ENCODE measurements at regions not wholly inside any gene's neighbourhood (a gene's known extent, or its start where the extent isn't known, plus 50 kb on each side); places are given as distances from the start of the nearest gene placed in this dataset.

- Histone ChIP-seq H3K9me3 (ENCODE audit: control insufficient read depth in 1 of 2, insufficient read depth in 1 of 2, low read length in 2 of 2) (peaks cover 0 to 4% of the 10 kb centered on the region in 2 experiments), H3K27me3 (ENCODE audit: control insufficient read depth in 1 of 2, insufficient read depth in 2 of 2, low read length in 2 of 2) (no peaks in the 10 kb centered on the region), H3K36me3 (ENCODE audit: insufficient read depth, low read length) (no peaks in the 10 kb centered on the region), H3K4me1 (ENCODE audit: insufficient read depth, low read length) (no peaks in the 10 kb centered on the region), H3K4me3 (ENCODE audit: low read length) (no peak overlapping the region), H3K27ac (ENCODE audit: low read depth in 1 of 2, low read length in 2 of 2) (no peak overlapping the region)
- Mint-ChIP-seq H3K27me3 (no peaks in the 10 kb centered on the region), H3K9me3 (peaks cover 7% of the 10 kb centered on the region), H3K27ac (no peak overlapping the region), H3K4me3 (no peak overlapping the region), H3K4me1 (ENCODE audit: low read depth) (no peaks in the 10 kb centered on the region), H3K36me3 (ENCODE audit: low read depth) (no peaks in the 10 kb centered on the region)
- no peak for ATAC-seq (ENCODE audit: poor library complexity)
- ChIA-PET CTCF (no interaction called here), POLR2A (interaction anchor here (0.6 kb wide), 1 partner anchor 1614 kb away, joined by 3 read pairs; no protein-coding TSS in a partner anchor)
- no peak for DNase-seq
- intact Hi-C loops (cut with DNase I, micrococcal nuclease) = no loop called here
- no peak for TF ChIP-seq CTCF (IDR thresholded peaks at IDR 0.05)
Observed at GRCh38 chr13:65417953-65418352, 1812.2 kb downstream of the PCDH9 start.

- ChIA-PET CTCF (no interaction called here), POLR2A (no interaction called here)
- Mint-ChIP-seq H3K27ac (no peak overlapping the region), H3K9me3 (peaks cover 2% of the 10 kb centered on the region), H3K27me3 (no peaks in the 10 kb centered on the region), H3K4me3 (no peak overlapping the region), H3K36me3 (ENCODE audit: low read depth) (no peaks in the 10 kb centered on the region), H3K4me1 (ENCODE audit: low read depth) (no peaks in the 10 kb centered on the region)
- intact Hi-C loops (cut with DNase I, micrococcal nuclease) = no loop called here
- Histone ChIP-seq H3K27ac (ENCODE audit: low read depth in 1 of 2, low read length in 2 of 2) (no peak overlapping the region), H3K9me3 (ENCODE audit: control insufficient read depth in 1 of 2, insufficient read depth in 1 of 2, low read length in 2 of 2) (peaks cover 0 to 4% of the 10 kb centered on the region in 2 experiments), H3K4me3 (ENCODE audit: low read length) (no peak overlapping the region), H3K4me1 (ENCODE audit: insufficient read depth, low read length) (no peaks in the 10 kb centered on the region), H3K27me3 (ENCODE audit: control insufficient read depth in 1 of 2, insufficient read depth in 2 of 2, low read length in 2 of 2) (no peaks in the 10 kb centered on the region), H3K36me3 (ENCODE audit: insufficient read depth, low read length) (no peaks in the 10 kb centered on the region)
- no peak for ATAC-seq (ENCODE audit: poor library complexity)
- TF ChIP-seq CTCF (IDR thresholded peaks at IDR 0.05) = no peak
- no peak for DNase-seq
Observed at GRCh38 chr13:65416784-65417183, 1813.4 kb downstream of the PCDH9 start.

- Histone ChIP-seq H3K27ac (ENCODE audit: low read depth in 1 of 2, low read length in 2 of 2) (no peak overlapping the region), H3K4me1 (ENCODE audit: insufficient read depth, low read length) (no peaks in the 10 kb centered on the region), H3K27me3 (ENCODE audit: control insufficient read depth in 1 of 2, insufficient read depth in 2 of 2, low read length in 2 of 2) (no peaks in the 10 kb centered on the region), H3K36me3 (ENCODE audit: insufficient read depth, low read length) (no peaks in the 10 kb centered on the region), H3K4me3 (ENCODE audit: low read length) (no peak overlapping the region), H3K9me3 (ENCODE audit: control insufficient read depth in 1 of 2, insufficient read depth in 1 of 2, low read length in 2 of 2) (peaks cover 0 to 4% of the 10 kb centered on the region in 2 experiments)
- no peak for DNase-seq
- POLR2A ChIA-PET = no interaction called here
- Mint-ChIP-seq H3K4me1 (ENCODE audit: low read depth) (no peaks in the 10 kb centered on the region), H3K27ac (no peak overlapping the region), H3K36me3 (ENCODE audit: low read depth) (no peaks in the 10 kb centered on the region), H3K27me3 (no peaks in the 10 kb centered on the region), H3K4me3 (no peak overlapping the region), H3K9me3 (peaks cover 7% of the 10 kb centered on the region)
- intact Hi-C loops (cut with DNase I, micrococcal nuclease) = no loop called here
- ATAC-seq (ENCODE audit: poor library complexity) = no peak
- TF ChIP-seq CTCF (IDR thresholded peaks at IDR 0.05) = no peak
- CTCF ChIA-PET = no interaction called here
Observed at GRCh38 chr13:65414187-65414586, 1815.9 kb downstream of the PCDH9 start.
